ENCODE measurements at regions not wholly inside any gene's neighbourhood (a gene's known extent, or its start where the extent isn't known, plus 50 kb on each side); places are given as distances from the start of the nearest gene placed in this dataset.

DNA sequence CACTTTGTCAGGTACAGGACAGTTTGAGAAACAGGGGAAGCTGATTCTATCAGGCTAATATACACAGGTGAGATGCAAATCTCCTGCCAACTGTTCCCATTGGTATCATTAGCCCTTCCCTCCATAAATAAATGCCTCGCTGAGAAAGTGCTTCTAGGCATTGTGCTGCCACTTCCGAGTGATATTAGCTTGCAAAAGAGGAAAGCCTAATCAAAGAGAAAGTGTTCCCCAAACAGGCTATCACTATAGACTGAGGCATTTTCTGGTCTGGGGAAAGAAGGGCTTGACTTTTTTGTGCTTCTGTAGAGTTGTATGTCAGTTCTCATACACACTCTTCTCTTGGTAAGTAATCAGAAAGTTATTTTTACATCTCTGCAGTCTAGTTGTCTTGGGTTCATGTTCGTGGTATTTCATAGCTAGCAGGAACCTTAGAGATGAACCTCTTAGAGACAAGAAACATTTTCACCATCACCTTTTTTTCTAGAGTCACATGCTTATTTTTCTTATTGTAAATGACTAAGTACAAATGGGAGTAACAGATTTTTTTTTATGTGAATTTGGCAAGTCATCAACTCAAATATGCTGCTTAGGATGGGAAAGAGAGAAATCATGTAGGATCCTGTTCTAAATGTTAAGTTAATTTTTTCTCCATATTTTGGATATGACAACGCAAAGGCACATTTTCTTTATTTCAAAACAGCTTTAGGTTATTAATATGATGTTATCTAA lies 1009.8 kb downstream of the ADGRL3 start:
- peak; percentile 12 for DNase-seq

DNA sequence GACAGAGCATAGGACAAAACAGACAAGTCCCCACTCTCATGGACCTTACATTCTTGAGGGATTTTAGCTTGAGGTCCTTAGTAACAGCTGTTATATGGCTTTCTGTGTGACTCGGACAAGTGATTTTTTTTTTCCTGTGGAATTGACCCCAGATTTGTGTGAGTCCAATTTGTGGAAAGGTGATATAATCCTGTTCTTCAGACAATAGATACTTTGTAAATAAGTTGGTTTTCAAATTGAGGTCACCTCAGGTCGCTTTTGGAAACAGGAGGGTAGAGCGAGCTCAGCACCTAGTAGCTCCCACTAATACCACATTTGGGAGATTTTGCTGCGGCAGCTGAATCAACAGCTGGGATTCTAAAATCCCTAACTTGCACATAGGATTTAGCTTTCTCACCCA lies 1008.8 kb downstream of the ADGRL3 start:
- no peak for DNase-seq

DNA sequence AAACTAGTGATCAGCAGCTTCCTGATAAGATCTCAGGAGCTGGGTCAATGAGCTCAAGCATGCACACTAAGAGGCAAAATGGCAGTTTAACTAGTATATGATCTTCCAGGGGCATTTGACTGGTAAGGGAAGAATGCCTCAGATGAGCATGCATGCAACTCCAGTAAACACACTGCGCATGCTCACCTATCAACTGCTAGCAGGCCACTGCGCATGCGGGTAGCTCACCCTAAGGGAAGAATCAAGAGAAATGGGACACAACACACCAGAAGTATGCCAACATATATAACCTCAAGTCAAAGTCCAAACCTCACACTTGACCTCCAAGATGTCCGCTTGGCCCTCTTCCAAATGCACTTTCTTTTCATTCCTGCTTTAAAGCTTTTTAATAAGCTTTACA lies 1004.0 kb downstream of the ADGRL3 start:
- no peak for DNase-seq

DNA sequence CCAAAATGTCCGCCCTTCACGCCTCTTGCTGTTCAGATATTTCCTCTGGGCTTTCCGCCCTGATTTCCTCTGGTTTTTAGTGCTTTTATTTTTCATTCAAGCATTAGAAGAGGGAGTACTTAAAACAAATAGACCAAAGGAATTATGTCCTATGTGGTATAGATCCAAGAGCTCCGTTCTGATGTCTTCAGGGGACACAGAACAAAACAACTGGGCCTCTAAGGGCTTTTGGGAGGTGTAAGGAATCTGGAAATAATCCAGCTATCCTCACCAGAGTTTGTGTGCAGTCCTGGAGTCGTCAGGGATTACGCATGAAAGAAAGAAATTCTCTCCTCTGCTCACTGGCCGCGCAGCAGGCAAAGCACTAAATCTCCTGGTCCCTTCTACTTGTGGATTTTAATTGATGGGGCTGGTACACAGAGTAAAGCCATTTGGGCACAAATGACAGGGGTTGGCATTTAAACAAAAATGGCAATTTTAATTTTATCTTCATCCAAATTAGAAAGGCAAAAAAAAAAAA lies 999.2 kb downstream of the ADGRL3 start:
- no peak for DNase-seq

DNA sequence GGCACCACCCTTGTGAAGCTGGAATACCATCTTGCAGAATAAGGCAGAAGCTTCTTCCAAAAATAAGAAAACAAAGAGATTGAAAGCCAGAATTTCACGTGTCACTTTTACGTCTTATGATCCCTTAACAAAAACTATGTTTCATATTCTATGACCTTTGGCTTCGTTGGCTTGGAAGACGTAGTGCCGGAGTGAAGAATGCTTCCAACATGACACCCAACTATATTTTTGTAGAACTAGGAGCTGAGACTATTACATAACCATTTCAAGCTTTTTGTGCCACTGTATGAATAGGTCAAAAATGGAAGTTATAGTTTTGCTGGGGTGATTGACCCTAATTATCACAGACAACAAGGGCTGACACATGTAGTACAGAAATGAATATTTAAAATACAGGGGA lies 996.2 kb downstream of the ADGRL3 start:
- DNase-seq: no peak

DNA sequence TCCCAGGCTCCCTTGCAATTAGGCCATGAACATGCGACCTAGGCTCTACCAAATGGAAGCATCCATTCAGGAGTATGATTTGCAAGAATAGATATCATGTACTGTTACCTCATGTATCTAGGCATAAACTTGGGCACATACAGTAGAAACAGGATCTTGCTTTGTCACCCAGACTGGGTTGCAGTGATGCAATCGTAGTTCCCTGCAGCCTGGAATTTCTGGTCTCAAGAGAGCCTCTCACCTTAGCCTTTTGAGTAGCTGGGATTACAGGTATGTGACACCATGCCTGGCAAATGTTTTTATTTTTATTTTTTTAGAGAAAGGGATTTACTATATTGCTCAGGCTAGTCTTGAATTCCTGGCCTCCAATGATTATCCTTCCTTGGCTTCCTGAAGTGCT lies 994.2 kb downstream of the ADGRL3 start:
- no peak for DNase-seq

DNA sequence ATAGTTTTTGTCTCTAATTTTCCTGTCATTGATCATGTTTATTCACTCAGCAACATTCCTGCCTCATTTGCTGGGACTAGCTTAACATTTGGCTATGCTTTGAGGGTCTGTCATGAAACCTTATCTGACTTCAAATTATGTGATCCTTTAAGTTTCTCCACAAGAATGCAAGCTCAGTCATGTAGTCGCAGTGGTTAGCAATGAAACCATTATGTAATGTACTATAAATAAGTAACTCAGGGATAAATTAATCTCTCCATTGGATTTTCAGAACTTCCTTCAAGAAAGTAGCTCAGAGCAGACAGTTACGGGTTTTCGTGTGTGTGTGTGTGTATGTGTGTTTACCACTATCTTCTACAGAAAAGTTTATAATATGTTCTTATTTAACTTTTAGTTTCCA lies 993.6 kb downstream of the ADGRL3 start:
- DNase-seq: peak; percentile 19

DNA sequence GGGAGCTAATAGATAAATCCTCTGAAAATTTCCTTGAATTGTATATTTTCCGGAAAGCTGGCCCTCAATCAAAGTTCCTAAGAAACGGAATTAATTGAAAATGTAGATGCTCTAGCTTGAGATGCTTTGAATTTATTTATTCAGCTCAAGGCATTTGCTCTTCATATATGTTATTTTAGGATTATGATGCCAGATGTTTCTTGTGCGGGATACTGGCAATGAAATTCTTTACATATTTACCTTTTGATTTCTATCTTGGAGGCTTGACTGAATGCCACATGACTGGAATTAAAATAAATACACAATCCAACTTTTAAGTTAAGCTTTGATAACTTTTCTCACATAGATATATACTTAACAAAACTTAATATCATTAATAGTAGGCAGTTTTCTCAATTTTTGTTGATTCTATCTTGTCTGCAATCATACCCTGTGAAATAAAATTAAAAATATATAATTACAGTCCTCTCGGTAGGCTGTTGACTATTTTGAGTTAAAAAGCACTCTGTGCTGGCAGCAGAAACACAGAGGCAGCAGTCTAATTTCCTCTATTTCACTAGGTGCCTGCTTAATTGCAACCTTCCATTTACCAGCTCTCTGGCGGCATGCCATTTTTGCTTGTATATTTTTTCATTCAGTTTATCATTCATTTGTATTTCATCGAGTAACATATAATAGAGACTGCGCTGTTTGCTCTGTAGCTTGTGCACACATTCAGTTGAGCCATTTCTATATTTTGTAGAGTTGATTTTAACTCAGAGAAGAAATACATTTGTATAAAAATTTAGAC lies 991.5 kb downstream of the ADGRL3 start:
- DNase-seq: no peak

DNA sequence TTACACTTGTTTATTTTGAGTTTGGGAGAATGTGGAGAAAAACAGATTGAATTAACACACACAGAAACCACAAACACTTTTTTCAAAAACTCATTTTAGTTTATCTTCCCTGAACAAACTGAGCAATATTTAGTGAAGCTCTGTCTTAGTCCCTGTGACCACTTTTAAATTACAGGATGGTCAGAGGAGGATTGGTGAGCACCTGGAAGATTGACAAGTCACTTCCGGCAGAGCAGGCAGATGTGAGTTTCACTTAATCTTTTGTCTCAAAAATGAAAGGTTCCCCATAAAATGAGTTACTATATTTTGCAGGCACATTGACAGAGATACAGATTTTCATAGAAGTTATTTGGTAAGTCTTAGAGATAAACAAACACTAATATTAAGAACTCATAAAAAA lies 970.1 kb downstream of the ADGRL3 start:
- DNase-seq: no peak

DNA sequence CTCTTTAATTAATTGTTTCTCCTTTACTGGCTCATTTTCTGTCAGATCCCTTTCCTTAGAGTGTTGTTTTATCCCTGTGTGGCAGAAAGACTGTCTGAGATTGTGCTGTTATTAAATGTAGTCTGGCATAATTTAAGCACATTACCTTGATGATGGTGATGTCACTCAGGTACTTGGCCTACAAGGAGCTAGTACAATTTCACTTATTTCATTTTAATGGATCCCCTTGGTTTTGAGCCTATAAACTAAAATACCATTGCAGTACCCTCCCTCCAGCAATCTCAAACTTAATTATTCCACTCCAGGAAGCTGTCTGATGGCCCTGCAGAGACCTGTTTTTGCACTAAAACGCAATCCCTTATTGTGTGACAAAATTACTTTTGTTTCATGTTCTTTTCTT lies 968.6 kb downstream of the ADGRL3 start:
- DNase-seq: no peak

DNA sequence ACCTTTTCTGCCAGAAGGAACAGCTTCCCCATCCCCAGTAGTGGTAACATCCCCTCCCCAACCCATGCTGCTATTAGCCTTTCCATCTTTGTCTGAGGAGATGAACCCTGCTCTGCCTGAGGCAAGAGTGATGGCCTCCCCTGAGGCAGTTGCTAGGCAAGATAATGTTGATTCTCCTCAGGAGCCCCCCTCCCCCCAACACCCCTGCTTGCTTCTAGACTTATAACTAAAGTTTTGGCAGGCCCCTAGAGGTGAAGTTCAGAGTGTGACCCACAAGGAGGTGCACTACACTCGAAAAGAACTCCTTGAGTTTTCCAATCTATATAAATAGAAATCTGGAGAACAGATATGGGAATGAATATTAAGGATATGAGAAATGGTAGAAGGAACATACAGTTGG lies 962.5 kb downstream of the ADGRL3 start:
- no peak for DNase-seq

DNA sequence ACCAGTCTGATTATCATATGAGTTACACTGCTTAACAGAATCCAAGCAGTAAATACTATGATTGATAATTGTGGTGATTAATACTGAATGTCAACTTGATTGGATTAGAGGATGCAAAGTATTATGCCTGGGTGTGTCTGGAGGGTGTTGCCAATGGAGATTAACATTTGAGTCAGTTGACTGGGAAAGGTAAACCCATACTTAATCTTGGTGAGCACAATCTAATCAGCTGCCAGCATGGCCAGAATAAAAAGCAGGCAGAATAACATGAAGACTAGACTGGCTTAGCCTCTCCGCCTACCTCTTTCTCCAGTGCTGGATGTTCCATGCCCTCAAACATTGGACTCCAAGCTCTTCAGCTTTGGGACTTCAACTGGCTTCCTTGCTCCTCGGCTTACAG lies 961.3 kb downstream of the ADGRL3 start:
- DNase-seq: no peak

DNA sequence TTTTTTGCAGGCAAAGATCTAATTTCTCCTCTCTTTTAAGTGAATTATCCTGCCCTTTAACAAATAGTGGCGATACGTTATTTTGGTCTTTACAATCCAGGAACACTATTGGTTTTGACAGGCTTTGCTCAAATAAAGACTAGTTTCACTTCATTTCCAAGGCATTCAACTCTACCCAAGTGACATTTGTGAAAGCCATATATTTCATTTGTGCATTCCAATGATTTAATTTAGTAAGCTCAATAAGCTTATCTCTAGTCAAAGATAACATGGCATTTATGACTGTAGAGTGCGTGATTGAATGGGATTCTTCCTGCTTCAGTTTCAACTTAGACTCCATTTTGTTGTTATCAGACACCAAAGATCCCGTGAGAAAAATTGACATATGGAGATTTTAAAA lies 959.8 kb downstream of the ADGRL3 start:
- no peak for DNase-seq

DNA sequence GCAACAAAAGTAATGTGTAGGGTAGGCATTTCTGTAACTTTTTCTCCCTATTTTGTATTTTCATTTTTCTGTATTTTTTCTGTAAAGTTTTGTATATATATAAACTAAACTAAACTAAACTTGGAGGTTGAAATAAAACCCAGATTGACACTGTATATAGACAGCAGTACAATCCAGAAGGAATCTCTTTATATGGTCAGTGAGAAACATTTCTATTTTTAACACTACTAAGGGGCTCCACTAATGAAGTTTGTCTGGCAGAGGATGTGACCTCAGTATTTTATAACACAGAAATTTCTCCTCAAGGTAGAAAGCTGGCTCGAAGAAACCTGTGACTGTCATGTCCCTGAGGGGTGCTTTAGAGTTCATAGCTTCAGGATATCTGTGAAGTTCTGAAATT lies 959.2 kb downstream of the ADGRL3 start:
- no peak for DNase-seq

DNA sequence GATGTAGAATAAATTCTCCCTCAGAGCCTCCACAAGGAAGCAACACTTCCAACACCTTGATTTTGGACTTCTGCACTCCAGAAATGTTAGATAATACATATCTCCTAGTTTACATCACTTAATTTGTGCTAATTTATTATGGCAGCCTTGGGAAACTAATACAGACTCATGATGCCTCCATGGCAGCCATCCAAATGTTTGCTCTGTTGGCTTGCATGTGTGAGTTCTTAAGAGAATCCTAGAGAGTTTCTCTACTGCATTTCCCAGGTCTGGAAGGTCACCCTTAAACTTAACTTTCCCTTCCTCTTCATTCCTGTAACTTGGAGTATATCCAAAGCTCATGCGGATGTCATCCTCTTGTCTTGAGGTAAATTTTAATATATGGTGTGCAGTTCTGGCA lies 956.1 kb downstream of the ADGRL3 start:
- DNase-seq: no peak

DNA sequence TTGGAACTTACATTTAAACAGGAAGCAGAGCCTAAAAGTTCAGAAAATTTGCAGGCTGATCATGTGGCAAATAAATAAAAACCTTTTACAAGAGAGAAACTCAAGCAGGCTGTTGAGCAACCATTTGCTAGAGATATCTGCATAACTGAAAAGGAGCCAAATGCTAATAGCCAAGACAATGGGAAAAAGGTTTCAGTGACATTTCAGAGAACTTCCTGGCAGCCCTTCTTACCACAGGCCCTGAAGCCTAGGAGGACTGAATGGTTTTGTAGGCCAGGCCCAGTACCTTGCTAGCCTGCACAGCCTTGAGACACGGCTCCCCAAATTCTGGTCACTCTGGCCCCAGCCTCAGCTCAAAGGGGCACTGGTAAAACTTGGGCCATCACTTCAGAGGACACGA lies 945.1 kb downstream of the ADGRL3 start:
- no peak for DNase-seq

DNA sequence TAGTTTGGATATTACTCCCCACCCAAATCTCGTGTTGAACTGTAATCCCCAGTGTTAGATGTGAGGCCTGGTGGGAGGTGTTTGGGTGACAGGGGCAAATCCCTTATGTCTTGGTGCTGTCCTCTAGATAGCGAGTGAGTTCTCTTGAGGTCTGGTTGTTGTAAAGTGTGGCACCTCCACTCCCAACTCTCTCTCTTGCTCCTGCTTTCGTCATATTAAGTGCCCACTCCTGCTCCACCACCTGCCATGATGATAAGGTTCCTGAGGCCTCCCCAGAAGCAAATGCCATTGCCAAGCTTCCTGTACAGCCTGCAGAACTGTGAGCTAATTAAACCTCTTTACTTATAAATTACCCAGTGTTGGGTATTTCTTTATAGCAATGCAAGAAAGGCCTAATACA lies 944.3 kb downstream of the ADGRL3 start:
- DNase-seq: no peak

DNA sequence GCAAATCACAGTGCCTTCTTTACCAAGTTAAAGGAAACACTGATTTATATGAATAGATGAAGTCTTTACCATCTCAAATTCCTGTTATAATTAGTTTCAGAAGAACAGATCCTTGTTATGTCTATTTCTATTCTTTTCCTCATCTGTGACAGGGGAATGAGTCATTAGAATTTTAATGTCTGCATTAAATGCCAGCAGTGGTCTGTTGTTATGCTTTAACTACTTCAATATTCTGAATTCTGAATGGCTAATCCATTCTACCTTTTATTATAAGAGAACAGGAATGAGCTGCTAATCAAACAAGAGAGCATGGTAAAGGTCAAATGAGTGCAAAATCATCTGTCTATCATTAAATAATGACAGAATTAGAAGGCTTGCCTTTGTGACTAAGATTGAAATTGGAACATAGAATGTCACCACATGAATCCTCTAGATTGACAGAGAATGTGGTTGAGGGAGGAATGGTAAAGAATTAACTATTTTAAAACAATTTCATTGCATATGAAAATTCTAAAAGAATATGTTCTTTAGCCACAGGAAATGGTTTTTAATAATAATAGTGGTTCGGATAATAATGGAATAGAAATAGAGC lies 935.5 kb downstream of the ADGRL3 start:
- peak; percentile 77 for DNase-seq

DNA sequence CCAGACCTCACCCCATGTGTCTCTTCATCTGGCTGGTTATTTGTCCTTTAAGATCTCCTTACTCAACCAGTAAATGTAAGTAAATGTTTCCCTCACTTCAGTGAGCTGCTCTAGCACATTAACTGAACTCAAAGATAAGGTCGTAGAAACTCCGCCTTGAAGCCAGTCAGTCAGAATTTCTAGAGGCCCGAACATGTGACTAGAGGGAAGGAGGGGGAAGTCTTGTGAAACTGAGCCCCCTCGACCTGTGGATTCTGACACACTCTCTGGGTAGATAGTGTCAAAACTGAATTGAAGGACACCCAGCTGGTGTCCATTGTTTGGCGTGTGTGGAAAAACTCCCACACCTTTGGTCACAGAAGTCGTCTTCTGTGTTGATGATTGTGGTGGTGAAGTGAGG lies 933.9 kb downstream of the ADGRL3 start:
- DNase-seq: no peak

DNA sequence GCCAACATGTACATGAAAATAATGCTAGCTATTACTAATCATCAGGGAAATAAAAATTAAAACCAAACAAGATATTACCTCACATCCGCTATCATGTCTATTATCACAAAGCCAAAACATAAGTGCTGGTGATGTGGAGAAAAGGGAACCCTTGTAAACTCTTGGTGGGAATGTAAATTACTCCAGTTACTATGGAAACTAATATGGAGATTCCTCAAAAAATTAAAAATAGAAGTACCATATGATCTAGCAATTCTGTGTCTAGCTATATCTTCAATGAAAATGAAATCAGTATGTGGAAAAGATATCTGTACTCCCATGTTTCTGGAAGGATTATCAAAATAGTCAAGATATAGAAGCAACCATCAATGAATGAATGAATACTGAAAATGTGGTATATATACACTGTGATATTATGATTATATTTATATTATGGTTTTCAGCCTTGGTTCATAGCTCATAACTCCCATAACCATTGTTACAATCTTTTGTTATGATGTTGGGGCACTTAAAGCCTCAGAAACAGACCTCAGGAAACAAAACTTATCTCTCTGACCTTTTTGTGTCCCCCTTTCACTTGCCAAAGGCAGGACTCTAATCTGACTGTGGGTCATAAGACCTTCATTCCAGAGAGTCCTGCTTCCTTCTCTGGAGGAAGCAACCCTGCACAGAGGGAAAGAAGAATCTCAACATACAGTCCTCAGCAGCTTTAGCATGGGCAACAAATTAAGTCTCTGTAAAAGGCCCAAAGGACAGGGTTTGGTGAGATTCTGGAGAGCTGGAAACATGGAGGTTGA lies 933.2 kb downstream of the ADGRL3 start:
- DNase-seq: no peak

DNA sequence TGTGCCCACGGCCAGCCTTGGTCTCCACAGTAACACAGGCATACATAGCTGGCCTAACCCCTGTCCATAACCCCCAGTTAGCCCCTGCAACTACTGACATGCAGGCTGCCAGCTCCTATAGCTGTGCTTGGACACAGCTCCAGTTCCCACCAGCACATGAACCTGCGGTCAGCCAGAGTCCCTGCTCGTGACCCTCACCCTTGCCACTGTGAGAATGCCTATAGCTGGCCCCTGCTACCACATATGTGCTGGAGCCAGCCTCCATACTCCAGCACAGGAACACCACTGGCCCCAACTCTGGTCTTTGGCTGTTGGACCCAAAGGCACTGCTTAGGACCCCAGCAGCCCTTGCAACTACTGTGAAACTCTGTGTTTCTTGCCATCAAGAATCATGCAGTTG lies 930.9 kb downstream of the ADGRL3 start:
- DNase-seq: no peak

DNA sequence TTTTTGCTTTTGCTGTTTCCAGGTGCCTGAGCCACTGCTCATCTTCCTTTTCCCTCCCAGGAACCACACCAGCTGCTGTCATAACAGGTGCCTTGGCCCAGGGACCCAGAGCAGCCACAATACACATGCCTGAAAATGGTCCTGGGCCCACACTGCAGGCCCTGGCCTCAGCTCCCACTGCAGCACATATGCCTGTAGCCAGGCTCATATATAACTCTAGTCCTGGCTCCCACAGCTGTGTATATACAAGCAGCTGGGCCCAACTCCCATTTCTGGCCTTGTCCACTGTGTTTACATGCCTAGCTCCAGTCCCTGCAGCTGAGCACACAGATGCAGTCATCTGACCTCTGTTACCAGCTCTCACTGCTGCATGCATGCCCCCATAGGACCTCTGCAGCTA lies 930.5 kb downstream of the ADGRL3 start:
- no peak for DNase-seq

DNA sequence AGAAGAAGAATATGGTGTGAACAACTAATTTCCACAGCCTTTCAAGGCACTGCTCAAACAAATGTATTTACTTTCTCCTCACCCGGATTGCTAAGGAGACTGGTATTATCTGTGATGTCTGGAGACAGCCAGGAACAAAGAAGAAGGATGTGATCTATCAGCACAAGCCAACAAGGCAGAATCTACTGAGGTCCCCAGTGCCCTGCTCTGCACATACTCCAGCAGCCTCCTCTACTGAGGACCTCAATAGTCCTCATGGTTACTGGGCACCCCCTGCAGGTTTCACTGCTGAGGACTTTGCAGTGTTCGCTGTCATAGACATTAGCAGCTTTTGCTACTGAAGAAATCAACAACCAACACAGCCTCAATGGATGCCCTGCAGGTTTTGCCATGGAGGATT lies 930.1 kb downstream of the ADGRL3 start:
- DNase-seq: no peak
